Retinal pigment epithelial cell (primary cell): ENCODE measurements at regions not wholly inside any gene's neighbourhood (a gene's known extent, or its start where the extent isn't known, plus 50 kb on each side); places are given as distances from the start of the nearest gene placed in this dataset.
A peak's percentile ranks its signal among the peaks of the same experiment; 100 is the strongest.

Experiments
- DNase-seq: peaks from one replicate; pipeline ENCODE4 v3.0.0-alpha.2; 2010; ENCODE audit warnings: low read depth
- H3K4me3 ChIP-seq: 2 replicates; pipeline ENCODE4 v1.5.1; 2011; ENCODE audit warnings: mild to moderate bottlenecking, low read length, control low read depth, moderate library complexity
- CTCF ChIP-seq: conservative IDR thresholded peaks from 2 replicates; pipeline ENCODE4 v1.5.1; 2011; ENCODE audit warnings: low read depth, low read length, control low read depth, inconsistent platforms

DNA sequence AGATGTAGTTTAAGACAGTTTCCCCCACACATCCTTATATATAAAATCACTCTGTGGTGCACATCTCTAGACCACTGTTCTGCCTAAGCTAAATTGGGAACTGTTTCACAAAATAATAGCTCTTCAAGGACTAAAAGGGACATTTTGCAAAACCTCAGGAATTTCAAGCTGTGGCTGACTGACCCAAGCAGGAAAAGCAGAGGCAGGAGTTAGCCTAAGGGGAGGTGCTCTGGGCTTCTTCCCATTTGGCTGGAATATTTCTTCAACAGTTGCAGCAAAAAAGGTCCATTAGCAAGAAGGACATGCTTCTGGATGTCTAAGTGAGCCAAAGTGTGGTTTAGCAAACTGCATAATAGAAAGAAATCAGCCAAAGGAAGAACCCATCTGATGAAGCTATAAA, 551.2 kb upstream of the ANKRD30A start:
- H3K4me3 ChIP-seq, result no peak overlapping the region
- DNase-seq, result no peak
- TF ChIP-seq CTCF, result no peak

- no peak for TF ChIP-seq CTCF
- H3K4me3 ChIP-seq, result no peak overlapping the region
- no peak for DNase-seq
Measured at GRCh38 chr10:36573246-36573645, 552.2 kb upstream of the ANKRD30A start.

DNA sequence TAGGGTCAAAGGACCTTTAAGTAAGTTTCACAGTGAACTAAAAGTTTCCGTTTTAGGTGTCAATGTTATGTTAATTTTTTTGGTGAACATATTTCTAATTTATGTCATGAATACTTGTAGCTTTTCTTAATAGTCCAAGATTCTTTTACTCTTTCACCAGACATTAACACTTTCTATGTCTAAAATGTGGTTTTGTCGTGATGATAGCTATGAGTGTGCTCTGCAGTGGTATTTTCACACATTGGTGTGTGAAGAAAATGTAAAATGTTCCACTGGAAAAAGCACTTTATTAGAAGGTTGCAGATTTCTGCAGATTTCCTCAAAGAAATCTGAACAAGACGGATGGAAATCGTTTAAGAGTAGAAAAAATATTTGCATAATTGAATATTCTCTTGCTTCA, 561.0 kb upstream of the ANKRD30A start:
- no peak overlapping the region for H3K4me3 ChIP-seq
- TF ChIP-seq CTCF, result no peak
- DNase-seq, result no peak

DNA sequence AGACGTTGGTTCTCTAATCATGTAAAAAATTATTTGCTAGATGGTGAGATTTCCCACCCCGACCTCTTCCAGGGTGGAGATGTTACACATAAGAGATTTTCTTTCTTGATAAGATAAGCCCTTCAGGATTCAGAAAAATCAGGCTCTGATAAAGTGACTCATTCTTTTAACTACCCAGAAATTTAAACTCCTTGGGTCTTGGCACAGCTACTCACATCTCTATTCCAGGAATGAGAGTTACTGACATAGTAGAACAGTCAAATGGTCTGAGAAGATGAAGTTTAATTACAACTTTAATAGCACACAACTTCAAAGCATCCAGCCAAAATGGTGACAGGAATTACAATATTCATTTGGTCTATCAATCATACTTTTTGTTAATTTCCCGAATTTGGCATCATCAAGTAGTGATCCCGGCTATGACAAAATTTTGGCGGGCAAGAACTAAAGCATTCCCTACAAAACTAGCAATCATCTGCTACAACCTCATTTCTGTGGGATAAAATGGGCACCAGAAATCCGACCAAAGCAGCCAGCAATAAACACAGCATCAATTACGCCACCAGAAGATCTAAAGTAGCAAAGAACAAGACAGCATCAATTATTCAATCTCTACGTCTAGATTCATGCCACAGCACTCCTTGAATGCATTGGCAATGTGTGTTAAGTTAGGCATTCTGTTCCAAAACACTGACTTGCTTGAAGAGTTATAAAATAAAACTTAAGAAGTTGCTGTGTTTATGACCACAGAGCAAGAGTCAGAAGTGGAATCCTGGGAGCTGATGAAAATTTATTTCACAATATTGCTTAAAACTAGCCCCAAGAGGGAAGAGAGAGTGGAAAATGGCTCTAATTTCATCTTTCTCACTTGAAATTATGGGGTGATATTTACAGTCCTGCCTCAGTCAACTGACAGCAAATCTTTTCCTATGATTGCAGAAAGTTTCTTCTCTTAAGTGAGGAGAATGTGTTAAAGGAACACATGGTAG, 565.7 kb upstream of the ANKRD30A start:
- DNase-seq, result no peak
- no peak overlapping the region for H3K4me3 ChIP-seq
- TF ChIP-seq CTCF, result no peak

DNA sequence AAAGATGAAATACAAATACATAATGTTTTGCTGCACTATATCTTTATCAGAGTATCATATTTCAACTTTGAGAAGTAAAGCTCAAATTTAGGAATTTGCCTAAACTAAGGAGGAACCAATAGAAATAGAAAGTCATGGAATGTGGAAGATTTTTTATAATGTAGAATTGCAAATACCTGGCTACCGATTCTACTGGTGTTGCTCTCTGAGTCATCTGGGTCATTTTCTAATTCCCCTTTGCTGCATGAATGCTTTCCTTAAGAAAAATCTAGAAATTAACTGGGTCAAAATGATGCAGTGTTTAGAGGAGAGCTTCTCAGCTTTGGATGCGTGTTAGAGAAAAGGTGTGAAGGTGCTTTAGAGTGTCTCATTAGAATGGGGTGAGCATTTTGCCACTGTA, 568.9 kb upstream of the ANKRD30A start:
- no peak for DNase-seq
- no peak overlapping the region for H3K4me3 ChIP-seq
- no peak for TF ChIP-seq CTCF

DNA sequence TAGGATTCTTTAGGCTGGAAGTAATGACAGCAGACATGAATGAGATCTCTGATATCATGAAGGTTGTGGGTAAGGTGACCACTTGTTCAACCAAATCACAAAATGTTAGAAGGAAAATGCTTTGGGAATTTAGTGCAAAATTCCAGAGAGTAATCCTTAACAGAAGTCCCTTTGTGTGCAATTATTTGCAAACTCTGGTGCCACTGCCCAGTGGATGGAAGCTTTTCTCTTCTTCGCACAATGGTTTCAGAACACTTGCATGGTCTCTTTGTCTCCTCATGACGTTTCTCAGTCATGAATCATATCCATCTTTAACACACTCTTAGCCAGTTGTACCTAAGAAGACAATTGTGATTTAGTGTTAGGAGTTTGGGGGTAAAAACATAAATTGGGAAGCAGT, 570.4 kb upstream of the ANKRD30A start:
- DNase-seq, result peak; percentile 60
- no peak for TF ChIP-seq CTCF

DNA sequence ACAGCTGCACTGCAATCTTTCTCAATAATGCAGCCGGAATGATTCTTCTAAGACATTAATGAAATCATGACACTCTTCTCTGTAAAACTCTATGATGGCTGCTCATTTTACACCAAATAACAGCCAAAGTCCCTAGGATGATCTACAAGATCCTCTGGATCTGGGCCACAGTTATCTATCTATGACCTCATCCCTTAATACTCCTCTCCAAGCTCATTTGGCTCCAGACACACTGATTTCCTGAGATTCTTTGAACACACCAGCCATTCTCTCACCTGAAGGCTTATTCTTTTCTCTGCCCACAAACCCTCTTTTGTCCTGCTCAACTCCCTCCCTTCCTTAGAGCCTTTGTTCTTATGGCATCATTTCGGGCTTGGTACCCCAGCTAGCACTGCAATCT, 577.4 kb upstream of the ANKRD30A start:
- no peak for DNase-seq
- no peak overlapping the region for H3K4me3 ChIP-seq
- TF ChIP-seq CTCF, result no peak

More for the DNA sequence above, 570.4 kb upstream of the ANKRD30A start:
- no peak overlapping the region for H3K4me3 ChIP-seq
